IMR-90 (cell line): ENCODE measurements at regions not wholly inside any gene's neighbourhood (a gene's known extent, or its start where the extent isn't known, plus 50 kb on each side); places are given as distances from the start of the nearest gene placed in this dataset.

Experiments
- ATAC-seq: fragments of 200-7000 bp; cut with Tn5 transposase; 2 replicates; pipeline ENCODE4 v1.9.1; 2020; ENCODE audit warnings: low read depth, mild to moderate bottlenecking, moderate library complexity
- BruUV-seq: library from RNA; stranded (reverse); fragments of 400-500 nt; replicated peaks from 2 replicates; lab custom pipeline; 2021; lab: Mats Ljungman, UMichigan
- CTCF ChIA-PET: fragments of 300-600 bp; formaldehyde crosslinking; extraction: SDS; loops from one replicate; lab custom pipeline; 2021; ENCODE audit warnings: antibody characterized with exemption; lab: Yijun Ruan, JAX
- POLR2A ChIA-PET: fragments of 300-600 bp; sonication (Branson Sonifier 250); formaldehyde crosslinking; loops from one replicate; lab custom pipeline; 2022; ENCODE audit warnings: antibody characterized with exemption; ENCODE audit not compliant: unreplicated experiment; lab: Charles Lee
- DNase-seq: peaks from one replicate; pipeline ENCODE4 v3.0.0; 2013
- H2AFZ ChIP-seq: replicated peaks from 2 replicates; pipeline ENCODE3; 2013; ENCODE audit warnings: low read length, mild to moderate bottlenecking; ENCODE audit not compliant: poor library complexity
- H2AK5ac ChIP-seq: 2 replicates; pipeline ENCODE4 v1.6.1; 2013; ENCODE audit warnings: low read depth, low read length, inconsistent platforms
- H2AK9ac ChIP-seq: replicated peaks from 2 replicates; pipeline ENCODE3; 2013; ENCODE audit warnings: mild to moderate bottlenecking, low read depth, low read length, moderate library complexity; ENCODE audit not compliant: poor library complexity
- H2BK120ac ChIP-seq: 2 replicates; pipeline ENCODE4 v1.6.1; 2013; ENCODE audit warnings: low read depth, low read length, inconsistent platforms
- H2BK15ac ChIP-seq: 3 replicates; pipeline ENCODE4 v1.6.1; 2013; ENCODE audit warnings: low read depth, low read length, inconsistent platforms
- H2BK20ac ChIP-seq: 2 replicates; pipeline ENCODE4 v1.6.1; 2013; ENCODE audit warnings: low read depth, mild to moderate bottlenecking, inconsistent platforms, low read length, moderate library complexity
- H2BK5ac ChIP-seq: 2 replicates; pipeline ENCODE4 v1.6.1; 2013; ENCODE audit warnings: mild to moderate bottlenecking, low read depth, low read length, inconsistent platforms; ENCODE audit not compliant: poor library complexity, severe bottlenecking
- H3K14ac ChIP-seq: replicated peaks from 2 replicates; pipeline ENCODE4 v1.6.1; 2013; ENCODE audit warnings: low read depth, low read length, inconsistent platforms
- H3K18ac ChIP-seq: 2 replicates; pipeline ENCODE4 v1.6.1; 2013; ENCODE audit warnings: low read depth, low read length, control low read depth
- H3K23ac ChIP-seq: 2 replicates; pipeline ENCODE4 v1.6.1; 2013; ENCODE audit warnings: low read depth, low read length, inconsistent platforms
- H3K27ac ChIP-seq: 2 replicates; pipeline ENCODE4 v1.5.1; 2013; ENCODE audit warnings: mild to moderate bottlenecking, control low read depth, low read length; ENCODE audit not compliant: insufficient read depth
- H3K27me3 ChIP-seq: 2 replicates; pipeline ENCODE4 v1.6.1; 2013; ENCODE audit warnings: low read length; ENCODE audit not compliant: control insufficient read depth, insufficient read depth
- H3K36me3 ChIP-seq: 2 replicates; pipeline ENCODE4 v1.6.1; 2013; ENCODE audit warnings: low read length, mixed read lengths; ENCODE audit not compliant: control insufficient read depth, insufficient read depth
- H3K4ac ChIP-seq: 2 replicates; pipeline ENCODE4 v1.6.1; 2013; ENCODE audit warnings: low read depth, low read length, inconsistent platforms
- H3K4me1 ChIP-seq: 2 replicates; pipeline ENCODE4 v1.6.1; 2013; ENCODE audit warnings: low read length, mixed read lengths; ENCODE audit not compliant: control insufficient read depth, insufficient read depth
- H3K4me2 ChIP-seq: 2 replicates; pipeline ENCODE4 v1.6.1; 2013; ENCODE audit warnings: low read depth, mild to moderate bottlenecking, control low read depth, low read length, moderate library complexity
- H3K4me3 ChIP-seq: 2 replicates; pipeline ENCODE4 v1.5.1; 2013; ENCODE audit warnings: low read depth, mild to moderate bottlenecking, control low read depth, low read length, moderate library complexity; ENCODE audit not compliant: insufficient read depth
- H3K56ac ChIP-seq: 2 replicates; pipeline ENCODE4 v1.6.1; 2013; ENCODE audit warnings: low read length, inconsistent platforms; ENCODE audit not compliant: insufficient read depth; ENCODE audit errors: extremely low read depth
- H3K79me1 ChIP-seq, 2 experiments: 2 replicates each; pipeline ENCODE4 v1.6.1; 2013; ENCODE audit warnings: low read length in 2 of 2, inconsistent platforms in 1 of 2, low read depth in 1 of 2
- H3K9ac ChIP-seq: 2 replicates; pipeline ENCODE4 v1.6.1; 2013; ENCODE audit warnings: low read depth, low read length, control low read depth
- H3K9me1 ChIP-seq: 2 replicates; pipeline ENCODE4 v1.6.1; 2013; ENCODE audit warnings: low read length, inconsistent platforms; ENCODE audit not compliant: insufficient read depth
- H3K9me3 ChIP-seq: 2 replicates; pipeline ENCODE4 v1.6.1; 2013; ENCODE audit warnings: low read length; ENCODE audit not compliant: control insufficient read depth, insufficient read depth
- H4K20me1 ChIP-seq: 2 replicates; pipeline ENCODE4 v1.6.1; 2013; ENCODE audit warnings: low read length, inconsistent platforms; ENCODE audit not compliant: insufficient read depth
- H4K5ac ChIP-seq: 2 replicates; pipeline ENCODE4 v1.6.1; 2013; ENCODE audit warnings: mild to moderate bottlenecking, low read depth, low read length, control low read depth
- H4K8ac ChIP-seq, 2 experiments: 2 replicates each; pipeline ENCODE4 v1.6.1; 2013; ENCODE audit warnings: low read depth in 2 of 2, low read length in 2 of 2, control low read depth in 1 of 2, inconsistent platforms in 1 of 2
- H4K91ac ChIP-seq: 2 replicates; pipeline ENCODE4 v1.6.1; 2013; ENCODE audit warnings: low read depth, low read length, inconsistent platforms; ENCODE audit not compliant: insufficient read depth
- BHLHE40 ChIP-seq: fragments of 150-350 bp; IDR thresholded peaks from 2 replicates; pipeline ENCODE4 v1.6.1; 2016; ENCODE audit warnings: mild to moderate bottlenecking, low read depth, low read length
- CEBPB ChIP-seq: IDR thresholded peaks from 2 replicates; pipeline ENCODE4 v1.6.1; 2012; ENCODE audit warnings: low read depth, low read length, improper control_type of control experiment
- CHD1 ChIP-seq: IDR thresholded peaks from 2 replicates; pipeline ENCODE4 v1.6.1; 2012; ENCODE audit warnings: low read depth, low read length, improper control_type of control experiment
- CTCF ChIP-seq: conservative IDR thresholded peaks from 2 replicates; pipeline ENCODE4 v1.5.1; 2012; ENCODE audit warnings: mild to moderate bottlenecking, low read depth, low read length, improper control_type of control experiment
- FOS ChIP-seq: fragments of 150-350 bp; IDR thresholded peaks from 2 replicates; pipeline ENCODE4 v1.6.1; 2016; ENCODE audit warnings: low read depth, low read length
- MAFK ChIP-seq: IDR thresholded peaks from 2 replicates; pipeline ENCODE4 v1.6.1; 2012; ENCODE audit warnings: low read depth, low read length, improper control_type of control experiment
- MAZ ChIP-seq: IDR thresholded peaks from 2 replicates; pipeline ENCODE4 v1.6.1; 2012; ENCODE audit warnings: low read depth, mild to moderate bottlenecking, low read length, improper control_type of control experiment, moderate library complexity, borderline replicate concordance
- MXI1 ChIP-seq: IDR thresholded peaks from 2 replicates; pipeline ENCODE4 v1.6.1; 2012; ENCODE audit warnings: low read depth, mild to moderate bottlenecking, low read length, moderate library complexity, borderline replicate concordance
- NFE2L2 ChIP-seq: fragments of 150-350 bp; IDR thresholded peaks from 2 replicates; pipeline ENCODE4 v1.6.1; 2016; ENCODE audit warnings: low read depth, mild to moderate bottlenecking, low read length
- POLR2A ChIP-seq: IDR thresholded peaks from 2 replicates; pipeline ENCODE4 v1.6.1; 2012; ENCODE audit warnings: mild to moderate bottlenecking, low read depth, low read length
- RAD21 ChIP-seq: IDR thresholded peaks from 2 replicates; pipeline ENCODE4 v1.6.1; 2012; ENCODE audit warnings: low read length, improper control_type of control experiment
- RCOR1 ChIP-seq: IDR thresholded peaks from 2 replicates; pipeline ENCODE4 v1.6.1; 2012; ENCODE audit warnings: mild to moderate bottlenecking, low read length, improper control_type of control experiment; ENCODE audit not compliant: insufficient replicate concordance
- RFX5 ChIP-seq: IDR thresholded peaks from 2 replicates; pipeline ENCODE4 v1.8.0; 2012; ENCODE audit warnings: low read depth, mild to moderate bottlenecking, low read length, moderate library complexity
- SMC3 ChIP-seq: fragments of 150-350 bp; IDR thresholded peaks from 2 replicates; pipeline ENCODE4 v1.6.1; 2016; ENCODE audit warnings: low read depth, mild to moderate bottlenecking, antibody characterized with exemption, low read length, moderate library complexity
- WGBS, 2 experiments: methylation state at CpG; one replicate each; pipeline versions ENCODE4 v1.1.5 to v1.1.7; 2013; ENCODE audit warnings: missing lambda C conversion rate in 2 of 2; ENCODE audit not compliant: insufficient read length in 1 of 2; ENCODE audit errors: extremely low coverage in 2 of 2; 5-methylcytosine and 5-hydroxymethylcytosine counted together
- dilution Hi-C: fragments of 300-500 bp; cut with HindIII; formaldehyde crosslinking; loops from one replicate; pipeline ENCODE4 v1.14.3; 2018; ENCODE audit warnings: low sequenced_read_pairs; ENCODE audit not compliant: unreplicated experiment
- in situ Hi-C: fragments of 300-500 bp; cut with MboI; formaldehyde crosslinking; loops from 3 replicates; pipeline ENCODE4 v1.14.3; 2019; ENCODE audit warnings: low sequenced_read_pairs, inconsistent platforms, mixed read lengths
- intact Hi-C: fragments of 100-400 bp; cut with micrococcal nuclease; formaldehyde crosslinking; loops from 2 replicates; pipeline ENCODE4 v1.10.0; 2022
- TF ChIP-seq, protein P1 (sequence below): fragments of 150-350 bp; IDR thresholded peaks from 2 replicates; pipeline ENCODE4 v1.6.1; 2016; ENCODE audit warnings: low read depth, mild to moderate bottlenecking, low read length, moderate library complexity, borderline replicate concordance
- TF ChIP-seq, protein P2 (sequence below): fragments of 150-350 bp; IDR thresholded peaks from 2 replicates; pipeline ENCODE4 v1.6.1; 2017; ENCODE audit warnings: mild to moderate bottlenecking, antibody characterized with exemption, low read length, low read depth

GRCh38 chr2:552906-553305 lies 124.3 kb downstream of the TMEM18 start:
- no peaks in the 10 kb centered on the region for H4K20me1 ChIP-seq
- no peak for ATAC-seq
- no TSS peak for BruUV-seq

More at GRCh38 chr2:552906-553305, 124.3 kb downstream of the TMEM18 start:
- Histone ChIP-seq H3K4me2 (no peak overlapping the region), H3K56ac (no peak overlapping the region), H4K91ac (no peak overlapping the region), H3K9me3 (peaks cover 42% of the 10 kb centered on the region), H3K27me3 (no peaks in the 10 kb centered on the region), H3K36me3 (no peaks in the 10 kb centered on the region), H3K9ac (no peak overlapping the region), H3K79me1 (no peaks in the 10 kb centered on the region), H3K4me1 (no peaks in the 10 kb centered on the region), H2BK5ac (no peak overlapping the region), H2BK120ac (no peak overlapping the region), H2BK15ac (no peak overlapping the region), H4K5ac (no peak overlapping the region), H2BK20ac (no peak overlapping the region), H3K14ac (no peak overlapping the region), H2AK9ac (no peak overlapping the region), H3K4me3 (no peak overlapping the region), H2AK5ac (no peak overlapping the region), H3K23ac (no peak overlapping the region), H3K9me1 (no peaks in the 10 kb centered on the region), H3K18ac (no peak overlapping the region), H3K4ac (no peak overlapping the region), H3K27ac (no peak overlapping the region), H2AFZ (no peak overlapping the region), H4K8ac (no peak overlapping the region)
- intact Hi-C loops: no loop called here
- DNase-seq: no peak
- TF ChIP-seq CTCF (no peak), MAZ (no peak), MXI1 (no peak), NFE2L2 (no peak), RFX5 (no peak), RCOR1 (no peak), CHD1 (no peak), MAFK (no peak), SMC3 (no peak), BHLHE40 (no peak), POLR2A (no peak), RAD21 (no peak), CEBPB (no peak), FOS (no peak)
- TF ChIP-seq, protein P1, sequence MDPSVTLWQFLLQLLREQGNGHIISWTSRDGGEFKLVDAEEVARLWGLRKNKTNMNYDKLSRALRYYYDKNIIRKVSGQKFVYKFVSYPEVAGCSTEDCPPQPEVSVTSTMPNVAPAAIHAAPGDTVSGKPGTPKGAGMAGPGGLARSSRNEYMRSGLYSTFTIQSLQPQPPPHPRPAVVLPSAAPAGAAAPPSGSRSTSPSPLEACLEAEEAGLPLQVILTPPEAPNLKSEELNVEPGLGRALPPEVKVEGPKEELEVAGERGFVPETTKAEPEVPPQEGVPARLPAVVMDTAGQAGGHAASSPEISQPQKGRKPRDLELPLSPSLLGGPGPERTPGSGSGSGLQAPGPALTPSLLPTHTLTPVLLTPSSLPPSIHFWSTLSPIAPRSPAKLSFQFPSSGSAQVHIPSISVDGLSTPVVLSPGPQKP: no peak
- TF ChIP-seq, protein P2, sequence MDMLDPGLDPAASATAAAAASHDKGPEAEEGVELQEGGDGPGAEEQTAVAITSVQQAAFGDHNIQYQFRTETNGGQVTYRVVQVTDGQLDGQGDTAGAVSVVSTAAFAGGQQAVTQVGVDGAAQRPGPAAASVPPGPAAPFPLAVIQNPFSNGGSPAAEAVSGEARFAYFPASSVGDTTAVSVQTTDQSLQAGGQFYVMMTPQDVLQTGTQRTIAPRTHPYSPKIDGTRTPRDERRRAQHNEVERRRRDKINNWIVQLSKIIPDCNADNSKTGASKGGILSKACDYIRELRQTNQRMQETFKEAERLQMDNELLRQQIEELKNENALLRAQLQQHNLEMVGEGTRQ: no peak
- dilution Hi-C loops: no loop called here
- 41% methylated on average over 12 of the region's 14 CpGs; no CpG with 5 or more reads in 1 of the 2 experiments for WGBS, 2 experiments
- CTCF ChIA-PET: no interaction called here
- in situ Hi-C loops: no loop called here
- POLR2A ChIA-PET: no interaction called here
